Activated CD8-positive, alpha-beta memory T cell treated with anti-CD3 and anti-CD28 coated beads, Interleukin-2, amount 10 ng/mL, durations not matched to agents 7 days and 5 days (primary cell): ENCODE measurements at regions not wholly inside any gene's neighbourhood (a gene's known extent, or its start where the extent isn't known, plus 50 kb on each side); places are given as distances from the start of the nearest gene placed in this dataset.
"Not testable (repeated sequence)": the region's sequence is repeated elsewhere in the genome, so short reads cannot be mapped to it uniquely, and the experiment has no call there.

Experiments used
- ATAC-seq: fragments of 150-1000 bp; cut with Tn5 transposase; one replicate; pipeline ENCODE4 v1.10.0; 2021; ENCODE audit warnings: moderate library complexity
- CTCF ChIA-PET: fragments of 350-600 bp; sonication (Branson Sonifier 250); formaldehyde crosslinking; loops from one replicate; lab custom pipeline; 2021; ENCODE audit warnings: antibody characterized with exemption; lab: Charles Lee
- DNase-seq: peaks from one replicate; pipeline ENCODE4 v3.0.0-alpha.2; 2020
- H3K27ac Mint-ChIP-seq: one replicate; pipeline ENCODE4 v1.8.0; 2021; ENCODE audit warnings: mild to moderate bottlenecking, mixed read lengths
- H3K27me3 Mint-ChIP-seq: one replicate; pipeline ENCODE4 v1.8.0; 2021; ENCODE audit warnings: mixed read lengths
- H3K36me3 Mint-ChIP-seq: one replicate; pipeline ENCODE4 v1.8.0; 2021; ENCODE audit warnings: mild to moderate bottlenecking, mixed read lengths
- H3K4me1 Mint-ChIP-seq: one replicate; pipeline ENCODE4 v1.8.0; 2021; ENCODE audit warnings: mixed read lengths
- H3K4me3 Mint-ChIP-seq: one replicate; pipeline ENCODE4 v1.8.0; 2021; ENCODE audit warnings: mild to moderate bottlenecking, moderate library complexity, mixed read lengths
- H3K9me3 Mint-ChIP-seq: one replicate; pipeline ENCODE4 v1.8.0; 2022; ENCODE audit warnings: low read depth, mixed read lengths

DNA sequence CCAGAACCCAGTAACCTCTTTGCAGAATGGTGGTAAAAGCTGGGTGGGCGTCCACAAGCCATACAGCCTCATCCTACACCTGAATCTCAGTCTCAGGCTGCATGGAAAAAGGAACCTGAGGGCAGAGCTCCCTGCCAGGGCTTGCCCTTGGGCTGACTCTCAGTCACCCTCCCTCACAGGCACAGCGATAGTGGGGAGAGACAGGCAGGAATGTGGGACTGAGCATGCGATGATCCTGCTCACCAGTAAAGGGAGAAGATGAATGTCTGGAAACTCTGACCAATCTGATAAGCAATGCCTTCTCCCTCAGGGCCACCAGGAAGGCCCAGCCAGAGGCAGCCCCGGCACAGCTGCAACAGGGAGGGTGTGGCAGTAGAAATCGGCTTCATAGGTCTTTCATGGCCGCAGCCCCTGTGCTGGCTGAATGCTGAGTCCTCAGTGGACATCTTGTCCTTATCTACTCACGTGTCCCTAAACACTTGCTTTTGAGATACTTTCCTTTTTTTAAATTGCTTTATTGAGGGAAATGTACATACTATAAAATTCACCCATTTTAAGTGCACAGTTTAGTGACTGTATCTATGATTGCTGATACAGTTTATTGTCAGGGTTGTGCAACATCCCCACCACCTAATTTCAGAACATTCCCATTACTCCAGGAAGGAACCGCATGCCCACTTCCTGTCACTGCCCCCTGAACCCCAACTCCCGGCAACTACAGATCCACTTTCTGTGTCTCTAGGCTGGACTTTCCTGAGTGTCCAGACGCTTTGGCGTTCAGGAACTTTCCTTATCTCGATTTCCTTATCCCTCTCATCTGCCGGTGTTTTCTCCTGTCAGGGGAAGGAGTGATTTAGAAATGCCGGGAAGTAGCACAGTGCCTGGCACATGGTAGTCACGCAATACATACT, 258.1 kb downstream of the PCNX1 start:
- CTCF ChIA-PET, result interaction anchor here (1.2 to 2.0 kb wide), 3 partner anchors 27 to 690 kb away, joined by 3 to 9 read pairs (median 4); no protein-coding TSS in a partner anchor
- no peak overlapping the region for H3K4me3 Mint-ChIP-seq
- H3K27me3 Mint-ChIP-seq, result peaks cover 19% of the 10 kb centered on the region
- no peak overlapping the region for H3K27ac Mint-ChIP-seq
- DNase-seq (no peak), ATAC-seq (no peak)
- peaks cover 37% of the 10 kb centered on the region for H3K4me1 Mint-ChIP-seq
- peaks cover 11% of the 10 kb centered on the region for H3K36me3 Mint-ChIP-seq
- peaks cover 2% of the 10 kb centered on the region for H3K9me3 Mint-ChIP-seq

DNA sequence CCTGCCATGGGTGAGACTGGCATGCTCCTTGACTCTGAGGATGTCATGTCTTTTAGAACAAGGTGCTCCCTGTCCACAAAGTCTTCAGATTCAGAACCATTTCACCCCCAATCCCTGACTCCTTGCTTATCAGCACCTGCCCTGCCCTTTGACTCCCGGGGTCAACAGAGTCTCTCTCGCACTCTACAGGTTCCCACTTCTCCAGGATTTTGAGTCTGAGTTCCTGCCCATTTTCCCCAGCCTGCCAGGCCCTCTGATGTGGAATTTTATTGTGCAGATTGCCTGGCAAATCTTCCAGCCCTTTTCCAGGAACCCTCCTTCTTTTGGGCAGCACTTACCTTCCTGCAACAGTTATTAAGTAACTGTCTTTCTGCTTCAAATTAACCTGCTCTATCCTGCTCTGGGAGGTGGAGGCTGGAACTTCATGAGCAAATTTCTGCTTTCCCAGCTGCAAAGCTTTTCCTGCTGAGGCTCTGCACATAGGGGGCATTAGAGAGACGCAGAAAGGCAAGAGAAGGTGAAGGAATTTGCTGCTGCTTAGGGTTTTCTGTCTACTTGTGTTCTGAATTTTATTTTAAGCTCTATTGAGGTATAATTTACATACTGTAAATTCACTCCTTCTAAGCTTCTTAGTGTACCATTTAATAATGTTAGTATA, 259.1 kb downstream of the PCNX1 start:
- peaks cover 4% of the 10 kb centered on the region for H3K36me3 Mint-ChIP-seq
- no peaks in the 10 kb centered on the region for H3K9me3 Mint-ChIP-seq
- no peak overlapping the region for H3K27ac Mint-ChIP-seq
- H3K27me3 Mint-ChIP-seq, result peaks cover 21% of the 10 kb centered on the region
- no peak for DNase-seq
- no peak overlapping the region for H3K4me3 Mint-ChIP-seq
- CTCF ChIA-PET, result interaction anchor here (1.0 to 1.5 kb wide), 3 partner anchors 24 to 155 kb away, joined by 3 to 4 read pairs (median 4); no protein-coding TSS in a partner anchor
- no peak for ATAC-seq
- peaks cover 37% of the 10 kb centered on the region for H3K4me1 Mint-ChIP-seq

DNA sequence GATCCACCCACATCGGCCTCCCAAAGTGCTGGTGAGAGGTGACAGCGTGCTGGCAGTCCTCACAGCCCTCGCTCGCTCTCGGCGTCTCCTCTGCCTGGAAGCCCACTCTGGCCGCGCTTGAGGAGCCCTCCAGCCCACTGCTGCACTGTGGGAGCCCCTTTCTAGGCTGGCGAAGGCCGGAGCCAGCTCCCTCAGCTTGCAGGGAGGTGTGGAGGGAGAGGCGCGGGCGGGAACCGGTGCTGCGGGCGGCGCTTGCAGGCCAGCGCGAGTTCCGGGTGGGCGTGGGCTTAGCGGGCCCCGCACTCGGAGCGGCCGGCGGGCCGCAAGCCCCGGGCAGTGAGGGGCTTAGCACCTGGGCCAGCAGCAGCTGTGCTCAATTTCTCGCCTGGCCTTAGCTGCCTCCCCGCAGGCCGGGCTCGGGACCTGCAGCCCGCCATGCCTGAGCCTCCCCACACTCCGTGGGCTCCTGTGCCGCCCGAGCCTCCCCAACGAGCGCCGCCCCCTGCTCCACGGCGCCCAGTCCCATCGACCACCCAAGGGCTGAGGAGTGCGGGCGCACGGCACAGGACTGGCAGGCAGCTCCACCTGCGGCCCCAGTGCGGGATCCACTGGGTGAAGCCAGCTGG, 260.2 kb downstream of the PCNX1 start:
- CTCF ChIA-PET, result interaction anchor here (1.2 to 3.5 kb wide), 3 partner anchors 25 to 115 kb away, joined by 4 to 20 read pairs (median 4); no protein-coding TSS in a partner anchor
- Mint-ChIP-seq H3K4me3 (peak overlapping the region; percentile 69), H3K27me3 (peaks cover 21% of the 10 kb centered on the region), H3K4me1 (peaks cover 37% of the 10 kb centered on the region)
- not testable (repeated sequence) for ATAC-seq, H3K36me3 Mint-ChIP-seq, DNase-seq, H3K9me3 Mint-ChIP-seq, H3K27ac Mint-ChIP-seq

DNA sequence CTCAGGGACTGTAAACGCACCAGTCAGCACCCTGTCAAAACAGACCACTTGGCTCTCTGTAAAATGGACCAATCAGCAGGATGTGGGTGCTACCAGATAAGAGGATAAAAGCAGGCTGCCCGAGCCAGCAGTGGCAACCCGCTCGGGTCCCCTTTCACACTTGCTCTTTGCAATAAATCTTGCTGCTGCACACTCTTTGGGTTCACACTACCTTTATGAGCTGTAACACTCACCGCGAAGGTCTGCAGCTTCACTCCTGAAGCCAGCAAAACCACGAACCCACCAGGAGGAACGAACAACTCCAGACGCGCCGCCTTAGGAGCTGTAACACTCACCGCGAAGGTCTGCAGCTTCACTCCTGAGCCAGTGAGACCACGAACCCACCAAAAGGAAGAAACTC, 260.9 kb downstream of the PCNX1 start:
- CTCF ChIA-PET, result interaction anchor here (0.7 to 3.5 kb wide), 4 partner anchors 10 to 61 kb away, joined by 3 to 20 read pairs (median 4); no protein-coding TSS in a partner anchor
- peak; percentile 86 for DNase-seq
- Mint-ChIP-seq H3K4me1 (peaks cover 37% of the 10 kb centered on the region), H3K27me3 (peaks cover 24% of the 10 kb centered on the region), H3K27ac (peak overlapping the region; percentile 80), H3K4me3 (peak overlapping the region; percentile 69)
- peak; percentile 76 for ATAC-seq
- H3K9me3 Mint-ChIP-seq, H3K36me3 Mint-ChIP-seq: not testable (repeated sequence)

DNA sequence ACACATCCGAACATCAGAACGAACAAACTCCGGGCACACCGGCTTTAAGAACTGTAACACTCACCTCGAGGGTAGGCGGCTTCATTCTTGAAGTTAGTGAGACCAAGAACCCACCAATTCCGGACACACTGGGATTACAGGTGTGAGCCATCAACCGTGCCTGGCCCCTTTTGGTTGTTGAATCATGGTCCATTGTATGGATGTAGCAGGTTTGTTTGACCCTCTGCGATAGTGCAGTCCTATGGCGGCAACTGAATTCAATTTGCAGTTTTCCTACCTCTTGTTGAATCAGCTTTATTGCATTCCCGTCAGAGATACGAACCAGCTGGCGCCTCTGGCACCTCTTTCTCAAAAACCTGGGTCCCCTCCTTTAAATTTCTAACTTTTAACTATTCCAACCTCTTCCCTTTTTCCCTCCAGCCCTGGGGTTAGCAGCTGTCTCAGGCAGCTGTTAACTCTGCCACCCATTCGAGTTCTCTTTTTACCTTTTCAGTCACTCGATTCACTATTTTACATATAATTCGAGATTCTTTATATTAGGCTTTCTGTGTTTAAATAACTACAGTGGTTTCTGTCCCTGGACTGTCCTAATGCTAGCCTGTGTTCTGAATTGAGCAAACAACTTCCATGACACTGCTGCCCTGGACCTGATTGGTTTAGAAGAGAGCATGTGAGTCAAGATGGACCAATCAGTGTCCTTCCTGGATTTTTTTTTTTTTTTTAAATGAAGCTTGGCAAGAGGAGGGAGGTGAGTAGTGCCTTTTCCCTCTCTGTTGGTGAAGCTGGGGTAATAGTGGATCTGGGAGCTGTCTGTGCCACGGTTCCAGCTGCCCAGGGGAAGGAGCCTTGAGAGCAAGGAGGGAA, 261.5 kb downstream of the PCNX1 start:
- CTCF ChIA-PET, result interaction anchor here (0.7 to 3.5 kb wide), 5 partner anchors 11 to 156 kb away, joined by 3 to 20 read pairs (median 3); no protein-coding TSS in a partner anchor
- H3K36me3 Mint-ChIP-seq, result peaks cover 2% of the 10 kb centered on the region
- H3K9me3 Mint-ChIP-seq, result no peaks in the 10 kb centered on the region
- peaks cover 32% of the 10 kb centered on the region for H3K4me1 Mint-ChIP-seq
- DNase-seq (no peak), ATAC-seq (peak; percentile 65)
- peak overlapping the region; percentile 80 for H3K27ac Mint-ChIP-seq
- peak overlapping the region; percentile 69 for H3K4me3 Mint-ChIP-seq
- H3K27me3 Mint-ChIP-seq, result peaks cover 24% of the 10 kb centered on the region

DNA sequence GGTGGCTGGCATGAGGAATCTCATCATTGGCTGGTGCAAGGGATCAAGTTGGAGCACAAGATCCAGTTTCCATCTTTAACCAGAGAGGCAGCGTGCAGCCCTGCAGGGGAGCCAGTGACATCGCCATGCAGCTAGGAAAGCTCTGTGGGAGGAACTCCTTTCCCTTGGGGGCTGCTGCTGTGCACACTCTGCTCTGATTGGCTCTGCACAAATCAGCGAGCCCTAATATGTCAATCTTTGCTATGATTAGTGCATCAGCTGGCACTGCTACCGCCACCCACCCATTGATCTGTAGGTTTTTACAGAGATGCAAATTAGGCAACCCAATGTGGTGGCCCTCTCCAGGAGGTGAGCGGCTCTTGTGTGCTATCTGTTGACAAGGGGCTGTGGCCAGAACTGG, 262.6 kb downstream of the PCNX1 start:
- H3K4me1 Mint-ChIP-seq, result peaks cover 31% of the 10 kb centered on the region
- H3K36me3 Mint-ChIP-seq, result peaks cover 2% of the 10 kb centered on the region
- DNase-seq (no peak), ATAC-seq (no peak)
- CTCF ChIA-PET, result interaction anchor here (3.5 kb wide), 1 partner anchor 27 kb away, joined by 20 read pairs; no protein-coding TSS in a partner anchor
- peaks cover 24% of the 10 kb centered on the region for H3K27me3 Mint-ChIP-seq
- no peak overlapping the region for H3K27ac Mint-ChIP-seq
- no peak overlapping the region for H3K4me3 Mint-ChIP-seq
- no peaks in the 10 kb centered on the region for H3K9me3 Mint-ChIP-seq

DNA sequence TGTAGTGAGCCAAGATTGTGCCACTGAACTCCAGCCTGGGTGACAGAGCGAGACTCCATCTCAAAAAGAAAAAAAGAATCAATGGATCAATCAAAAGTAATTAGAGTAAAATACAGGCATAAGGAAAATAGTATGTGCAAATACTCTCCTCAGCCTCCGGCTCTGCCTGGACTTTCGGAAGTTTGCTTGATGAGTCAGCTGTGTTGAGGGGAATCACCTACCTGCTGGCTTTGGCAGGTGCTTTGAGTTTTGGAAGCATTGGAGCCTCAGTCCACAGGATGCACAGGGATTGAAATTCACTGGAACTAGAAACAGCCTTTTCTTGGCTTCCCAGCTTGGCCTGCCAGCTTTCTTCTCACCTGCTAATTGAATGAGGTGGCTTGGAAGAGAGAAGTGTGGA, 268.2 kb downstream of the PCNX1 start:
- ATAC-seq, result no peak
- CTCF ChIA-PET, result no interaction called here
- H3K36me3 Mint-ChIP-seq, result no peaks in the 10 kb centered on the region
- no peak overlapping the region for H3K27ac Mint-ChIP-seq
- no peak overlapping the region for H3K4me3 Mint-ChIP-seq
- no peak for DNase-seq
- H3K4me1 Mint-ChIP-seq, result peaks cover 2% of the 10 kb centered on the region
- peaks cover 12% of the 10 kb centered on the region for H3K27me3 Mint-ChIP-seq
- H3K9me3 Mint-ChIP-seq, result no peaks in the 10 kb centered on the region

DNA sequence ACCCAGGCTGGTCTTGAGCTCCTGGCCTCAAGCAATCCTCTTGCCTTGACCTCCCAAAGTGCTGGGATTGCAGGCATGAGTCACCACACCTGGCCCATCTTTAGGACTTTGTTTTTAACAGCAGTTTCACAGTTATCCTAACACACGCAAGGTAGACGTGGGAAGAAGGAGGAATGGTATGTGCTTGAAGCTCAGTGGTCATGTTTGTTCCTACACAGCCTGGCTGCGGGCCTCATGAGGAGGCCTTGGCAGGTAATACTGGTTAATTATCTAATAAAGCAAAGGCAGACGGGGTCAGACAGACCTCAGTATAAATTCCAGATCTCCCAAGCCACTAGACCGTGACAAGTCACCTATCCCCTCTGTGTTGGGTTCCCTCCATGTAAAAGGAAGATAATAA, 271.8 kb downstream of the PCNX1 start:
- peaks cover 2% of the 10 kb centered on the region for H3K4me1 Mint-ChIP-seq
- peaks cover 5% of the 10 kb centered on the region for H3K27me3 Mint-ChIP-seq
- ATAC-seq, result no peak
- CTCF ChIA-PET, result interaction anchor here (1.0 kb wide), 1 partner anchor 40 kb away, joined by 3 read pairs; no protein-coding TSS in a partner anchor
- H3K4me3 Mint-ChIP-seq, result no peak overlapping the region
- no peaks in the 10 kb centered on the region for H3K36me3 Mint-ChIP-seq
- no peak for DNase-seq
- H3K9me3 Mint-ChIP-seq, result no peaks in the 10 kb centered on the region
- no peak overlapping the region for H3K27ac Mint-ChIP-seq

DNA sequence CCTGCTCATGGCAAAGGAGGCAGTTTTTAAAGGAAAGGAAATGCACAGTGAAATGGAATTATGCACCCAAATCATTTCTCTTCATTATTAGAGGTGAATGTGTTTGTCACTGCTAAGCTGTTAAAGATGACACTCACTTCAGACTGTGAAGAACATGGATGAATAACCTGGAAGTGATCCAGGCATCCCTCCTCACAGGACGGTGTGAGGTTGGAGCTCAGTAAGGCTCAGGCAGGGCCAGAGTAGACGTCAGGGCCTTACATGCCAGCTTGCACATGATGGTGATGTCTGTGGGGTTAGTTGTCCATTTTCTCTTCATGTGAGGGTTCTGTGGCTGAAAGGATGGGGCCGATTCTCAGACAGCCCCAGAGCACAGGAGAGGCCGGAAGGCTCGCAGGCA, 273.1 kb downstream of the PCNX1 start:
- Mint-ChIP-seq H3K4me1 (peaks cover 2% of the 10 kb centered on the region), H3K27ac (no peak overlapping the region), H3K9me3 (no peaks in the 10 kb centered on the region), H3K36me3 (no peaks in the 10 kb centered on the region), H3K4me3 (no peak overlapping the region), H3K27me3 (peaks cover 7% of the 10 kb centered on the region)
- CTCF ChIA-PET, result no interaction called here
- no peak for ATAC-seq
- DNase-seq, result no peak

DNA sequence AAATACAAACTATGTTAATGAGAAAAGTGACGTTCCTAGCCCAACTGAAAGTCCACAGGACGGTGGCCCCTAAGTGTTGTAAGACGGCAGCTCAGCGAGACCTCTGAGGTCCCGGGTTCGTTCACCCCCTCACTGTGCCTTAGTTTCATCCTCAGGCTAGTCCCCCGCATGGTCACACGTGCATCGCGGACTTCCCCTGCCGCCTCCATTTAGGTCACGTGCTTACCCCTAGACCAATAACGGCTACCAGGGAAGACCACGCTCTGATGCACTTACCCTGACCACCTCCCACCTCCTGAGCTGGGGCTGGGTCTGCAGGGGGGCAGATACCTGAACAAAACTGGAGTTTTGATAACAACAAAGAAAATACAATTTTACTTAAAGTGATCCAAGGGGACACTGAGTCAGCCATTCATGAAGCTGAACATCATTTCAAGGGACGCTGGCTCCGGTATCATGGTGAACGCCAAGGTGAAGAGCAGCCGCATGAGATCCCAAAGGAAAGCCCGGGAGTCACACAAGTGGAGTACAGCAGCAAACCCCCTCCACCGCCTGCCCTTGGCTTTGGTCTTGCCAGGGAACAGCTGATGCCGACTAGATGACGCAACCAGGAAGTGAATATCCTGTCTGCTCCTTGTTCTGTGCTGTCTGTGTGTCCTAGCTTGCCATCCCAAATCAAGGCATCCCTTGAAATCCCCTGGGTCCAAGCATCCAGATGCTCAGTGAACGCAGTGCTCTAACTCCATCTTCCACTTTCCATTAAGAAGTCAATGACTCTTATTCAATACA, 274.1 kb downstream of the PCNX1 start:
- ATAC-seq (no peak), DNase-seq (no peak)
- CTCF ChIA-PET, result no interaction called here
- H3K27me3 Mint-ChIP-seq, result peaks cover 11% of the 10 kb centered on the region
- H3K27ac Mint-ChIP-seq, result no peak overlapping the region
- no peaks in the 10 kb centered on the region for H3K9me3 Mint-ChIP-seq
- H3K4me3 Mint-ChIP-seq, result no peak overlapping the region
- H3K4me1 Mint-ChIP-seq, result peaks cover 2% of the 10 kb centered on the region
- no peaks in the 10 kb centered on the region for H3K36me3 Mint-ChIP-seq

DNA sequence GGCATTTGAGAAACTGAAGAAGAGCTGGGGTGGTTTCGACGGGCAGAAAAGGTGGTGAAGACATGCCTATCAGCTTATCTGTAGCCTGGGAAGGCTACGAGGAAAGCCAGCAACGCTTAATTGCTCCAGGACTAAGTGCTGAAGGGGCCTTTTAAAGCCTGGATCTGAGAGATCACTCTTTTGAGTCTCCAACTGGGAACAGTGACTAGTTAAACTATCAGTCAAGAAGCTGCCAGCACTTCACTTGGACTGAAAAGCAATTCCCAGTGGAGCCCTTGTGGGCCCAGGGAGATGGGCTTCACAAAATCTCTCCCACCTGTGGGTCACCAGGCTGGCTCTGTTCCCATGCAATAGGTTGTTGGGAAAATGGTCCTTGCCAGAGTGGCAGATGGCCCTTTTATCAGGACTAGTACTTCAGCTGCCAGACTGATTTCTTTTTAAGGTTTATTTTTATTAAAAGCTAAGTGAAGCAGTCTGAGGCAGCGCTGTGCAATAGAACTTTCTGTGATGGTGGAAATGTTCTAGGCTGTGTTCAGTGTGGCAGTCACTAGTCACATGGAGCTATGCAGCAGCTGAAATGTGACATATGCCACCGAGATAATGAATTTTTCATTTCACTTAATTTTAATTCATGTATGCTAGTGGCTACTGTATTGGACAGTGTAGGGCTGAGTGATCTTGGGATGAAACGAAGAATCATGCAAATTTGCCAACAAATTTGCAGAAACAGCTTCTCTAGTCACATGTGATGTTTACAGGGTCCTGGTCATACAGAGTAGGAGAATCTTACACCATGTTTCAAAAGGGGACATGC, 276.8 kb downstream of the PCNX1 start:
- Mint-ChIP-seq H3K4me3 (no peak overlapping the region), H3K4me1 (no peaks in the 10 kb centered on the region), H3K27me3 (peaks cover 17% of the 10 kb centered on the region), H3K27ac (no peak overlapping the region), H3K36me3 (no peaks in the 10 kb centered on the region), H3K9me3 (no peaks in the 10 kb centered on the region)
- CTCF ChIA-PET, result interaction anchor here (0.7 kb wide), 1 partner anchor 45 kb away, joined by 4 read pairs; no protein-coding TSS in a partner anchor
- no peak for ATAC-seq
- no peak for DNase-seq
